ENCODE measurements at regions not wholly inside any gene's neighbourhood (a gene's known extent, or its start where the extent isn't known, plus 50 kb on each side); places are given as distances from the start of the nearest gene placed in this dataset.

DNA sequence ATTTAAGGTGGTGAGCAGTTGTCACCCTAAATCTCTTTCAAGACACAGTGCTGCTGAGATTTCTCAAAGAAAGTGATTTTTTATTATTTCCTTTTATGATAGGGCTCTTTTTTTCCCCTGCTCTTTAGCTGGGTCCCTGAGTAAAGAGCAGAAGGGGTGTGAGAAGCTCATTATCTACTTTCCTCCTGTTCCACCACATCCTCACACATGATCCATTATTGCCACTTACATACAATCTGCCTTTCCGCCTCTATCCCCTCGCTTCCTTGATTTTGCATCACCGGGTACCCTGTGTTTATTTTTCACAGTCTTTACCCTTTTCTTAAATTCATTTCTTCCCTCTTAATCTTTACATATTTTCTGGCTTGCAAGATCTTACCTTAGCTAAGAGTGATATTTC, 93.9 kb upstream of the CCDC85A start:
- intact Hi-C loops (cut with micrococcal nuclease; ENCODE audit: unreplicated experiment) = no loop called here
- no peak overlapping the region for H2AFZ ChIP-seq (ENCODE audit: control insufficient read depth, low read depth, low read length)
- in situ Hi-C loops (cut with MboI) = no loop called here
- SMC1A ChIA-PET (ENCODE audit: uncharacterized antibody, unreplicated experiment) = interaction anchor here (1.6 kb wide), 1 partner anchor 11 kb away, joined by 4 read pairs; no protein-coding TSS in a partner anchor
- H3K9me3 ChIP-seq (replicated peaks; ENCODE audit: control insufficient read depth, insufficient read depth, low read length) = no peaks in the 10 kb centered on the region
- H3K36me3 ChIP-seq (ENCODE audit: control insufficient read depth in 2 of 2, insufficient read depth in 2 of 2, low read length in 1 of 2) = no peaks in the 10 kb centered on the region
- WGBS (ENCODE audit: insufficient coverage, insufficient replicate concordance, low lambda C conversion rate, missing lambda C conversion rate) = 31% methylated on average over 3 of the region's 3 CpGs
- no peak for TF ChIP-seq IKZF1 (conservative IDR thresholded peaks at IDR 0.05)
- no peak for TF ChIP-seq ZNF207 (IDR thresholded peaks at IDR 0.05; ENCODE audit: borderline replicate concordance)
- TF ChIP-seq NR2F1 (conservative IDR thresholded peaks at IDR 0.05) = no peak
- no peak for TF ChIP-seq CHD2 (IDR thresholded peaks at IDR 0.05; ENCODE audit: borderline replicate concordance, low read depth, low read length)
- no peak for TF ChIP-seq RAD21 (IDR thresholded peaks at IDR 0.05; ENCODE audit: insufficient read depth, low read depth, low read length)
- POLR2A ChIA-PET = no interaction called here
- RAD21 ChIA-PET (ENCODE audit: unreplicated experiment) = no interaction called here
- ATAC-seq (no peak), FAIRE-seq (no peak), DNase-seq (ENCODE audit: low read depth, low spot score) (no peak)
- no peak overlapping the region for H3K9ac ChIP-seq (ENCODE audit: control insufficient read depth, insufficient read depth, low read length)
- H4K20me1 ChIP-seq (ENCODE audit: control insufficient read depth, insufficient read depth) = no peaks in the 10 kb centered on the region
- no peak overlapping the region for H3K4me3 ChIP-seq
- H3K4me2 ChIP-seq (ENCODE audit: control insufficient read depth, insufficient read depth) = no peak overlapping the region
- CTCF ChIA-PET = interaction anchor here (0.7 kb wide), 2 partner anchors 10 to 15 kb away, joined by 3 read pairs; no protein-coding TSS in a partner anchor
- BruUV-seq (replicated peaks) = no TSS peak
- no peaks in the 10 kb centered on the region for H3K79me2 ChIP-seq (ENCODE audit: control insufficient read depth, insufficient read depth, low read length)
- H3K4me1 ChIP-seq (ENCODE audit: control insufficient read depth, insufficient read depth, low read length) = no peaks in the 10 kb centered on the region
- H3K27ac ChIP-seq (ENCODE audit: control insufficient read depth, insufficient read depth) = no peak overlapping the region
- H3K27me3 ChIP-seq (replicated peaks in 1 of 2; ENCODE audit: control insufficient read depth in 2 of 2, insufficient read depth in 2 of 2, low read length in 1 of 2) = no peaks in the 10 kb centered on the region

DNA sequence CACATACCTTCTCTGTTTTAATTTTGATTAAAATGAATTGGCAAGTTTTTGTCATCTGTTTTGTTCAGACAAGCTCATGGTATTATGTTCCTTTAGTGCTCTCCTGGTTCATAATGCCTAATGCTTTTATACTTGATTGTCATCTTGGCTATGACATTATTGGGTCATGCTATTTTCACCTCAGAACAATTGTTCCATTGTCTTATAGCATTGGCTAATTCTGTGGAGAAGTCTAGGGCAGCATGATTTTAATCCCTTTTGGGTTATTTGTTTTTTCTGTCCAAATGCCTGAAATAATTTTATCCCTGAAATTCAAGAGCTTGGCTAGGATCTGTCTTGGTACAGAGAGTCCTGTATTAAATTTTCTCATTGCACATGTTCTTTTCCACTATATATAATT, 83.8 kb upstream of the CCDC85A start:
- Histone ChIP-seq H3K79me2 (ENCODE audit: control insufficient read depth, insufficient read depth, low read length) (no peaks in the 10 kb centered on the region), H3K4me2 (ENCODE audit: control insufficient read depth, insufficient read depth) (no peak overlapping the region), H3K4me1 (ENCODE audit: control insufficient read depth, insufficient read depth, low read length) (no peaks in the 10 kb centered on the region), H4K20me1 (ENCODE audit: control insufficient read depth, insufficient read depth) (no peaks in the 10 kb centered on the region), H3K4me3 (no peak overlapping the region), H2AFZ (ENCODE audit: control insufficient read depth, low read depth, low read length) (no peak overlapping the region), H3K27ac (ENCODE audit: control insufficient read depth, insufficient read depth) (no peak overlapping the region), H3K36me3 (ENCODE audit: control insufficient read depth in 2 of 2, insufficient read depth in 2 of 2, low read length in 1 of 2) (no peaks in the 10 kb centered on the region), H3K9me3 (replicated peaks; ENCODE audit: control insufficient read depth, insufficient read depth, low read length) (no peaks in the 10 kb centered on the region), H3K27me3 (replicated peaks in 1 of 2; ENCODE audit: control insufficient read depth in 2 of 2, insufficient read depth in 2 of 2, low read length in 1 of 2) (peaks cover 0 to 1% of the 10 kb centered on the region in 2 experiments; a peak in 1 of 4 replicates), H3K9ac (ENCODE audit: control insufficient read depth, insufficient read depth, low read length) (no peak overlapping the region)
- TF ChIP-seq ATF7 (IDR thresholded peaks at IDR 0.05; ENCODE audit: low read depth) (no peak), CBX3 (IDR thresholded peaks at IDR 0.05; ENCODE audit: borderline replicate concordance, low read depth) (no peak), TCF12 (IDR thresholded peaks at IDR 0.05; ENCODE audit: low read depth, low read length) (no peak), EZH2 (IDR thresholded peaks at IDR 0.05; ENCODE audit: borderline replicate concordance, control insufficient read depth, low read depth, low read length) (no peak), RELA (IDR thresholded peaks at IDR 0.05; ENCODE audit: borderline replicate concordance, partially characterized antibody) (no peak), CREB1 (IDR thresholded peaks at IDR 0.05; ENCODE audit: low read depth) (no peak), RB1 (IDR thresholded peaks at IDR 0.05; ENCODE audit: borderline replicate concordance) (no peak), ZSCAN29 (IDR thresholded peaks at IDR 0.05) (no peak), SMAD1 (IDR thresholded peaks at IDR 0.05; ENCODE audit: low read depth, partially characterized antibody) (no peak), GABPA (IDR thresholded peaks at IDR 0.05; ENCODE audit: low read depth) (no peak), SIX5 (IDR thresholded peaks at IDR 0.05; ENCODE audit: low read depth, low read length, severe bottlenecking) (no peak), EP300 (IDR thresholded peaks at IDR 0.05; ENCODE audit: borderline replicate concordance in 1 of 2, control insufficient read depth in 1 of 2, low read depth in 2 of 2, low read length in 2 of 2) (no peak)
- in situ Hi-C loops (cut with MboI) (no loop called here), intact Hi-C loops (cut with micrococcal nuclease; ENCODE audit: unreplicated experiment) (no loop called here)
- SMC1A ChIA-PET (ENCODE audit: uncharacterized antibody, unreplicated experiment) = no interaction called here
- CTCF ChIA-PET = no interaction called here
- BruUV-seq (replicated peaks) = no TSS peak
- FAIRE-seq = no peak
- POLR2A ChIA-PET = no interaction called here
- RAD21 ChIA-PET (ENCODE audit: unreplicated experiment) = no interaction called here
- ATAC-seq = no peak
- no peak for DNase-seq (ENCODE audit: low read depth, low spot score)

Measured in GM12878 (cell line).